ENCODE measurements at regions not wholly inside any gene's neighbourhood (a gene's known extent, or its start where the extent isn't known, plus 50 kb on each side); places are given as distances from the start of the nearest gene placed in this dataset.

GRCh38 chr21:27649323-27649722 is 682.4 kb upstream of the ADAMTS5 start:
- Histone ChIP-seq H3K36me3 (ENCODE audit: low read depth) (no peaks in the 10 kb centered on the region), H3K9me3 (no peaks in the 10 kb centered on the region), H3K4me1 (ENCODE audit: low read depth) (no peaks in the 10 kb centered on the region), H3K4me3 (no peak overlapping the region)
- intact Hi-C loops (cut with DNase I, micrococcal nuclease): no loop called here
- ATAC-seq (no peak), DNase-seq (no peak)
- no peak for TF ChIP-seq CTCF (IDR thresholded peaks at IDR 0.05)

GRCh38 chr21:27648560-27648959 is 681.7 kb upstream of the ADAMTS5 start:
- intact Hi-C loops (cut with DNase I, micrococcal nuclease): no loop called here
- no peak for TF ChIP-seq CTCF (IDR thresholded peaks at IDR 0.05)
- no peak overlapping the region for H3K4me3 ChIP-seq
- ATAC-seq (no peak), DNase-seq (no peak)
- no peaks in the 10 kb centered on the region for H3K4me1 ChIP-seq (ENCODE audit: low read depth)
- H3K9me3 ChIP-seq: no peaks in the 10 kb centered on the region
- H3K36me3 ChIP-seq (ENCODE audit: low read depth): no peaks in the 10 kb centered on the region

- intact Hi-C loops (cut with DNase I, micrococcal nuclease): no loop called here
- no peak for ATAC-seq
- H3K36me3 ChIP-seq (ENCODE audit: low read depth): no peaks in the 10 kb centered on the region
These were observed 681.0 kb upstream of the ADAMTS5 start for GRCh38 chr21:27647921-27648320.

GRCh38 chr21:27647401-27647800 is 680.5 kb upstream of the ADAMTS5 start:
- Histone ChIP-seq H3K9me3 (no peaks in the 10 kb centered on the region), H3K36me3 (ENCODE audit: low read depth) (no peaks in the 10 kb centered on the region), H3K4me3 (no peak overlapping the region), H3K4me1 (ENCODE audit: low read depth) (no peaks in the 10 kb centered on the region)
- ATAC-seq (no peak), DNase-seq (no peak)
- intact Hi-C loops (cut with DNase I, micrococcal nuclease): no loop called here
- no peak for TF ChIP-seq CTCF (IDR thresholded peaks at IDR 0.05)

More at GRCh38 chr21:27647921-27648320, 681.0 kb upstream of the ADAMTS5 start:
- no peak for DNase-seq
- no peak for TF ChIP-seq CTCF (IDR thresholded peaks at IDR 0.05)
- H3K9me3 ChIP-seq: no peaks in the 10 kb centered on the region
- no peak overlapping the region for H3K4me3 ChIP-seq
- no peaks in the 10 kb centered on the region for H3K4me1 ChIP-seq (ENCODE audit: low read depth)

GRCh38 chr21:27646691-27647090 is 679.8 kb upstream of the ADAMTS5 start:
- H3K4me1 ChIP-seq (ENCODE audit: low read depth): no peaks in the 10 kb centered on the region
- no peak overlapping the region for H3K4me3 ChIP-seq
- no peak for ATAC-seq
- DNase-seq: no peak
- TF ChIP-seq CTCF (IDR thresholded peaks at IDR 0.05): no peak
- no peaks in the 10 kb centered on the region for H3K36me3 ChIP-seq (ENCODE audit: low read depth)
- intact Hi-C loops (cut with DNase I, micrococcal nuclease): no loop called here
- H3K9me3 ChIP-seq: no peaks in the 10 kb centered on the region

GRCh38 chr21:27646056-27646455 is 679.2 kb upstream of the ADAMTS5 start:
- intact Hi-C loops (cut with DNase I, micrococcal nuclease): no loop called here
- Histone ChIP-seq H3K4me3 (no peak overlapping the region), H3K4me1 (ENCODE audit: low read depth) (no peaks in the 10 kb centered on the region), H3K36me3 (ENCODE audit: low read depth) (no peaks in the 10 kb centered on the region), H3K9me3 (no peaks in the 10 kb centered on the region)
- DNase-seq: no peak
- TF ChIP-seq CTCF (IDR thresholded peaks at IDR 0.05): no peak
- ATAC-seq: no peak
